ENCODE measurements at regions not wholly inside any gene's neighbourhood (a gene's known extent, or its start where the extent isn't known, plus 50 kb on each side); places are given as distances from the start of the nearest gene placed in this dataset.

DNA sequence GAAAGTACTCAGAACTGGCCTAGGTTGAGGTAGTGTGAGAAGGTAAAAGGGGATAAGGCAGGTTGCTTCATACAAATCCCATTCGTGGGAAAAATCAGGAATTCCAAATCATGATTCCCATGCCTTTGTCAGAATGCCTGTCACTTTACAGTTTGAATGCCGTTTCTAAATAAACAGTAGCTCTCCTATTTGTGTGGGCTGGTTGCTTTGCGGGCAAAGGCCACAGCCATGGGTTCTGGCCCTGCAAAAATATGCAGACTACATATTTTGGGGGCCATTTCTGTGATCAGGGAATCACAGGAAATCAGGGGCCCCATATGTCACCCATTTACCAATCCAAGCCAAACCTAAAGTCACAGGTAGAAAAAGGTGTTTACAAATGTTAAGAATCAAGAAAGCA, 161.3 kb upstream of the BMP4 start:
- Mint-ChIP-seq H3K27me3 (no peaks in the 10 kb centered on the region), H3K4me1 (ENCODE audit: low read depth) (no peaks in the 10 kb centered on the region), H3K27ac (no peak overlapping the region), H3K4me3 (no peak overlapping the region), H3K9me3 (no peaks in the 10 kb centered on the region), H3K36me3 (no peaks in the 10 kb centered on the region)
- intact Hi-C loops (cut with micrococcal nuclease), result no loop called here
- no peak for DNase-seq
- POLR2A ChIA-PET, result interaction anchor here (0.7 kb wide), 1 partner anchor 1975 kb away, joined by 7 read pairs; no protein-coding TSS in a partner anchor
- CTCF ChIA-PET, result no interaction called here

DNA sequence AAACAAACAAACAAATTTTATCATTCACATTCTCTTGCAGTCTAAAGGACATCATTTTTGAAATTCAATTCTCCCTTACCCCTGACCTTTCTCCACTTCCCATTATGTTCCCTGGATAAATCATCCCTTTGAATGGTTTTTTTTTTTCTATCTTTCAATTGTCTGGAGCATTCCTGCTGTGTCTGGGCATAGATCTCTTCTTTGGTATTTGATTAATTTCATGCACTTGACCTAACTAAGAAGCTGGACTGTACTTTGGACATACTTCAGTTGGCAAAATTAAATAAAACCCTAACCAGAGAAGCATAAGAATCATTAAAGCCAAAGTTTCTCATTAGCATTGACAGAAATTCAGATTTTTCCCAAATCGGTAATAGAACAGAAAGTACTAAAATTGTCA, 163.6 kb upstream of the BMP4 start:
- Mint-ChIP-seq H3K4me3 (no peak overlapping the region), H3K4me1 (ENCODE audit: low read depth) (no peaks in the 10 kb centered on the region), H3K27ac (no peak overlapping the region), H3K27me3 (no peaks in the 10 kb centered on the region), H3K36me3 (no peaks in the 10 kb centered on the region), H3K9me3 (no peaks in the 10 kb centered on the region)
- POLR2A ChIA-PET, result no interaction called here
- intact Hi-C loops (cut with micrococcal nuclease), result no loop called here
- CTCF ChIA-PET, result no interaction called here
- DNase-seq, result no peak

DNA sequence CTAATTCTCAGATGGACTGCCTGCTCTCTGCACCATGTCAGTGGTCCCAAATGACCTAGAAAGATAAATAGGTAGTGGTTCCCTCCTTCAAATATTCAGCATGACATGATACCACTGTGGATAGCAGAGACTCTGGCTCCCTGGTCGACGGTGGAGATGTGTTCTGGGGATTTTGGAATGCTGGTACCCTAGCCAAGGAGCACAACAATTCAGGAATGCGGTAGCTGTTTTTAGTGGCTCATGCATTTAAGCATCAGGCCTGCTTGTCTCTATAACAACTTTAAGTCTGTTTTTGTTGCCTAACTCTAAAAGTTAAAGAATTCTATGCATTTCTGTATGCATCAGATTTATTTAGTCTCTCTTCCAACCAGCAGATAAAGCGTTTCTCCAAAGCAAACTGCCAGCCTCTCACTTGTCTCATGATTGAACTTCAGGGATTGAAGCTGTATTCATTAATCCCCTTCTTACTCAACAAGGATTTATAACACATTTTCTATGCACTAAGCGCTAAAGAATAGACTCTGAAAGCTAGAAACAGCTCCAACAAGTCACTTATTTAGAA, 164.9 kb upstream of the BMP4 start:
- ChIA-PET CTCF (no interaction called here), POLR2A (no interaction called here)
- H3K36me3 Mint-ChIP-seq, result no peaks in the 10 kb centered on the region

DNA sequence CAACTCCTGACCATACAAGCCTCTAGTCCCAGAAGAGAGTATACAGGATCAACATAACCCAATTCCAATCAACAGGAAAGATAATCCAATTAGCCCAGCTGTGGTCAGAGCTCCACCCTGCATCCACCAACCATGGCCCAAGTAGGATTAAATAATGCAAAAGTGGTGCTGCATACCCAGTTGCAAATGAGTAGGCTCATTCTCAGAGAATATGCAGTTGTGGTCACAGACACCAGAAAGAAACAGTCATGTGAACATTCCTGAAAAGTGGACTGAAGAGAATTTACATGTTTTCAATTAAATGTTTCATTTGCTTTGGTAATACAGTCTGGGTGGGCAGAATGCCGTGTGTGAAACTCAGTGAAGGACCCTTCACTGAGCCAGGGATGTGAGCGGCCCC, 167.2 kb upstream of the BMP4 start:
- Mint-ChIP-seq H3K36me3 (no peaks in the 10 kb centered on the region), H3K27ac (no peak overlapping the region), H3K27me3 (no peaks in the 10 kb centered on the region), H3K4me3 (no peak overlapping the region), H3K9me3 (no peaks in the 10 kb centered on the region), H3K4me1 (ENCODE audit: low read depth) (no peaks in the 10 kb centered on the region)
- ChIA-PET CTCF (no interaction called here), POLR2A (no interaction called here)
- intact Hi-C loops (cut with micrococcal nuclease), result no loop called here
- DNase-seq, result no peak

More for the DNA sequence above, 164.9 kb upstream of the BMP4 start:
- Mint-ChIP-seq H3K9me3 (no peaks in the 10 kb centered on the region), H3K27me3 (no peaks in the 10 kb centered on the region), H3K4me3 (no peak overlapping the region), H3K27ac (no peak overlapping the region), H3K4me1 (ENCODE audit: low read depth) (no peaks in the 10 kb centered on the region)
- intact Hi-C loops (cut with micrococcal nuclease), result no loop called here
- DNase-seq, result no peak

DNA sequence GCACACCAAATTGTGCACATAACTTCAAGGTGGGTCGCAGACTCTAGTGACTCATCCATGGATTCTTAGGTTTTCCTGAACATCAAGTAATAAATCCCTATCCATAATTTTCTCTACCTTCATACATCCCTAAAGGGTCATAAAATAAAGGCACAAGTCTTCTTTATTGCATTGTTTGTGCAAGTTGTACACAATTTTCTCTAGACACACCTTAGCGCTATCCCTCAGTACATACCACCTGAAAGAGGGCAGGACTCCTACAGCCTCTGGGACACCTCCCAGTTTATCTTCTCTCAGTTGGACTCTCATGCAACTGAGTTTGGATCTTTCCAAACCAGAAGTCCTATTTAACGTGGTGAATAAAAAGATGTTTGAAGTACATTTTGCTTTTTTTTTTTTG, 168.5 kb upstream of the BMP4 start:
- H3K4me3 Mint-ChIP-seq, result no peak overlapping the region
- no peak overlapping the region for H3K27ac Mint-ChIP-seq
- H3K36me3 Mint-ChIP-seq, result no peaks in the 10 kb centered on the region
- no peaks in the 10 kb centered on the region for H3K9me3 Mint-ChIP-seq
- DNase-seq, result no peak
- H3K27me3 Mint-ChIP-seq, result no peaks in the 10 kb centered on the region
- POLR2A ChIA-PET, result no interaction called here
- intact Hi-C loops (cut with micrococcal nuclease), result no loop called here
- CTCF ChIA-PET, result no interaction called here
- H3K4me1 Mint-ChIP-seq (ENCODE audit: low read depth), result no peaks in the 10 kb centered on the region

DNA sequence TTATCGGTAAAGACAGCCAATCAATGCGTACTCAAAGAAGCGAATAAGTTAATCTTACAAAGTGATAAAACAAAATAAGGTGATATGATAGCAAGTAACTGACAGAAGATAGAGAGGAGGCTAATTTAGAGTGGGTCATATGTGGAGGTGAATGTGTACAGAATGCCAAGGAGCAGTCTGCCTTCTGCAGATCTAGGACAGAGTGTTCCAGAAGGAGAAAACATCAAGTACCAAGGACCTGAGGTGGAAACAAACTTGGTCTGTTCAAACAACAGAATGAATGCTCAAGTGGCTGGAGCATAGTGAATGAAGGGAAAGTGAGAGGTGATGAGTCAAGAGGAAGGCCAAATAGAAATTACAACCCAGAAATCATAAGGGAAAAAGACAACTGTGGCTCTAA, 170.3 kb upstream of the BMP4 start:
- Mint-ChIP-seq H3K36me3 (no peaks in the 10 kb centered on the region), H3K4me3 (no peak overlapping the region), H3K27me3 (no peaks in the 10 kb centered on the region), H3K27ac (no peak overlapping the region), H3K4me1 (ENCODE audit: low read depth) (no peaks in the 10 kb centered on the region), H3K9me3 (no peaks in the 10 kb centered on the region)
- CTCF ChIA-PET, result no interaction called here
- POLR2A ChIA-PET, result no interaction called here
- no peak for DNase-seq
- intact Hi-C loops (cut with micrococcal nuclease), result no loop called here

DNA sequence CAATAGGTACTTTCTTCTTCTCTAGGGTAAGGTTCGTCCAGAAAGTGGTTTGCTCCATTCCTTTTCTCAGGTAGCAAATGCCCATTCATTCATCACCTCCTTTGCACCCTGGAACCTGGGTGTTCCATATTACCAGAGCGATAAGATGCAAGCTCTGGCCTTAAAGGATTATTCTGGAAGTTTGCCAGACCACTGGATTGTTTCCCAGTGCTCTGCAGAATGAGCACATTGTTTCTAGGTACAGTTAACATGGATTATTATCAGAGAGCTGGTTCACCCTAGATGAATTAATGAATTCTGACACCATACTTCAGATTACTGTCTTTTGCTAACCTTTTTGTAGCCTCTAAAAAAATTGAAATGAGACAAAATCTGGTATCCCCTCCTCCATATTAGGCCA, 170.9 kb upstream of the BMP4 start:
- CTCF ChIA-PET, result no interaction called here
- H3K9me3 Mint-ChIP-seq, result no peaks in the 10 kb centered on the region
- intact Hi-C loops (cut with micrococcal nuclease), result no loop called here
- no peaks in the 10 kb centered on the region for H3K36me3 Mint-ChIP-seq
- H3K4me1 Mint-ChIP-seq (ENCODE audit: low read depth), result no peaks in the 10 kb centered on the region
- POLR2A ChIA-PET, result no interaction called here
- H3K4me3 Mint-ChIP-seq, result no peak overlapping the region
- no peak for DNase-seq
- H3K27me3 Mint-ChIP-seq, result no peaks in the 10 kb centered on the region
- H3K27ac Mint-ChIP-seq, result no peak overlapping the region

DNA sequence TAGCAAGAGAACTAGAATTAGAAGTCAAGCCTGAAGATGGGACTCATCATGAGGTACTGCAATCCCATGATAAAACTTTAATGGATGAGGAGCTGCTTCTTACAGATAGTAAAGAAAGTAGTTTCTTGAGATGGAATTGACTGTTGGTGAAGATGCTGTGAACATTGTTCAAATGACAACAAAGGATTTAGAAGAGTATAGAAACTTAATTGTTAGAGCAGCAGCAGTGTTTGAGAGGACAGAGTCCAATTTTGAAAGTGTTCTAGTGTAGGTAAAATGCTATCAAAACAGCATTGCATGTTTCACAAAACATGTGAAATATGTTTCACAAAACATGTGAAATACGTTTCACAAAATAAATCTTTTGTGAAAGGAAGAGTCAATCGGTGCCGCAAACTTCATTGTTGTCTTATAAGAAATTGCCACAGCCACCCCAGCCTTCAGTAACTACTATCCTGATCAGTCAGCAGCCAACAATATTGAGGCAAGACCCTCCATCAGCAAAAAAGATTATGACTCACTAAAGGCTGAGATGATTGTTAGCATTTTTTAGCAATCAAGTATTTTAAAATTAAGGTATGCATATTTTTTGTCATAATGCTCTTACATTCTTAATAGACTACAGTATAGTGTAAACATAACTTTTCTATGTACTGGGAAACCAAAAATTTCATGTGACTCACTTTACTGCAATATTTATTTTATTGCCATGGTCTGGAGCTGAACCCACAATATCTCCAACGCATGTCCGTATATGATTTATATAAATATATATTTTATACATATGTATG, 173.4 kb upstream of the BMP4 start:
- Mint-ChIP-seq H3K27ac (no peak overlapping the region), H3K4me3 (no peak overlapping the region), H3K9me3 (no peaks in the 10 kb centered on the region), H3K4me1 (ENCODE audit: low read depth) (no peaks in the 10 kb centered on the region), H3K36me3 (no peaks in the 10 kb centered on the region), H3K27me3 (no peaks in the 10 kb centered on the region)
- no peak for DNase-seq
- ChIA-PET POLR2A (interaction anchor here (0.7 kb wide), 1 partner anchor 207 kb away, joined by 3 read pairs; no protein-coding TSS in a partner anchor), CTCF (no interaction called here)
- intact Hi-C loops (cut with micrococcal nuclease), result no loop called here

DNA sequence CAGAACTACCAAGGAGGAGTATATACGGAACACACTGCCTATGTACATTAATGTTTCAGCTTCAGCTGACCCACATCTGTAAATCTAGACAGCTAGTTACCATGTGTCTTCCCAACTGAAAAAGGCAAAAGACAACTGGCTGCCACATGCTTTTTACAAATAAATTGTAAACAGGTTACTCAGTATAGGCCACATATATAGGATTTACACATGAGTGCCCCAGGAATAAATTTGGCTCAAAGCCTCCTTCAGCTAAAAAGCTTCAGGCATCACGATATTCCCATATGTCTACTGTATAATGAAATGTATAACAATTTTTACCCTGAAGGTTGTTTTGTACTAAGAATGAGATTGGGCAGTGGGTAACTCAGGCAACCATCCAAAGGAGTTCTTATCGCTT, 175.9 kb upstream of the BMP4 start:
- Mint-ChIP-seq H3K9me3 (no peaks in the 10 kb centered on the region), H3K27ac (no peak overlapping the region), H3K4me3 (no peak overlapping the region), H3K4me1 (ENCODE audit: low read depth) (no peaks in the 10 kb centered on the region), H3K27me3 (no peaks in the 10 kb centered on the region), H3K36me3 (no peaks in the 10 kb centered on the region)
- no peak for DNase-seq
- ChIA-PET POLR2A (no interaction called here), CTCF (no interaction called here)
- intact Hi-C loops (cut with micrococcal nuclease), result no loop called here

DNA sequence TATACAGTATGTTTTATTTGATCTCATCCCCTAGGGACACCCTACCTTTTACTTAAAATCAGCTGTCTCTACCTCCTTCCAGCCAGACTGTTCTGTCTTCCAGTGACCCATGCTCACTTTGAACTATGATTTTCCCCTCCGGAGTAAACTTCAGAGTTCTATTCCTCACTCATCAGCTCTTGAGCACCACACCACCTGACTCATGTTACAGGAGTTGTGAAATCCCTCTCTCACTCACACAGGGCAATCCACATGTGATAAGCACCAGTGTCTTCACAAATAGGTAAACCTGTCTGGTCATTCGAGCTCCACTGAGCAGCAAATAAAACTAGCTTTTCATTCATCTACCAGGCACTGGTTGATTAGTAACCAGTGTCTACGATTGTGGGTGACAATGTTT, 177.3 kb upstream of the BMP4 start:
- Mint-ChIP-seq H3K36me3 (no peaks in the 10 kb centered on the region), H3K9me3 (no peaks in the 10 kb centered on the region), H3K27ac (no peak overlapping the region), H3K27me3 (no peaks in the 10 kb centered on the region), H3K4me3 (no peak overlapping the region), H3K4me1 (ENCODE audit: low read depth) (no peaks in the 10 kb centered on the region)
- DNase-seq, result no peak
- POLR2A ChIA-PET, result no interaction called here
- CTCF ChIA-PET, result no interaction called here
- intact Hi-C loops (cut with micrococcal nuclease), result no loop called here

DNA sequence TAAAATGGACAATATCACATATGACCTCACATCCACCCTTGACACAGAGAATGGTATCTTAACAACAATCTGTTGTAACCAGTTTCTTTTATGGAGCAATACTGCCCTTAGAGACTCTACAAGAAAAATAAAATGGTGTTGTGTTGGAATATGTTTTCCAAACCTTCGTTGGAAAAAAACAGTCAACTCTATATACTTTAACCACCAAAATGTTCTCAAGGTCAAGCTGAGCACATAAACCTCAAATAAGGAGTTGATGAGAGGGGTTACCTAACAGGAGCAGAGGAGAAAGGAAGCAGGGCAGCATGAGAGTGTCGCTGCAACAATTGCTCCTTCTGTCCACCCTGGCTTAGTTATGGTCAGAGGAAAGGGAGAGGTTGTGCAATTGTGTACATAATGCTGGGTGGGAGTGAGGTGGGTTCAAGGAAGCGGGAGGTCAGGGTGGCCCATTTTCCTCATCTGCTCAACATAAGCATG, 179.2 kb upstream of the BMP4 start:
- intact Hi-C loops (cut with micrococcal nuclease), result no loop called here
- Mint-ChIP-seq H3K4me1 (ENCODE audit: low read depth) (no peaks in the 10 kb centered on the region), H3K27me3 (no peaks in the 10 kb centered on the region), H3K9me3 (no peaks in the 10 kb centered on the region), H3K36me3 (no peaks in the 10 kb centered on the region), H3K4me3 (no peak overlapping the region), H3K27ac (no peak overlapping the region)
- CTCF ChIA-PET, result no interaction called here
- POLR2A ChIA-PET, result no interaction called here
- DNase-seq, result no peak

DNA sequence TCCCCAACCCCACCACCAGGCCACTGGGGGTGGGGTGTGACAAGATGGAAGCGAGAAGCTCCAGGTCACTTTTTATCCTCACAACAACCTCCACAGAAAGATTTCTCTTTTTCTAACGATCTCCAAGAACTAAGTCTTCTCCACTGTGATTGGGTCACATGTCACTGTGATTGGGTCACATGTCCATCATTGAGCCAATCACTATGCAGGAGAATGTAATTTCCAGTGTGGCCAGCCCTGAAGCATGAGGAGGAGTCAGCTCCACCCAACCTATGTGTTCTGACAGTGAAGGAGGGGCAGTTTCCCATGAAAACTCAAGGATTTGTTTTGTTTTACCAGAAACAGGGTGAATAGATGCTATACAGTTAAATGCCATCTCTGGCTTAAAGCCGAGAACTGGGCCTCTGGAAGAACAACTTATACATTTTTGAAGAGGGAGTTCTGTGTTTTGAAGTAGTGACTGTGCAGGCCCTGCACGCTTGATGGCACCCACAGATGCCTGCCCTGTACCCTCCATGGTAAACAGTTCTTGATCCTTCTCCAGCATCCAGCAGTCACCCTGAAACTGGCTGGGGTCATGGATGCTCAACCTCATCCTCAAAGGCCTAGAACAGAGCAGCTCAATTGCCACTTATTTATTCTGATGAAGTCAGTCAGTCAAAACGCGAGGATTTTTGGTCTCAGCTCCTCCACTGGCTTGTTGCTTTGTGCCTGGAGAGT, 180.4 kb upstream of the BMP4 start:
- Mint-ChIP-seq H3K9me3 (no peaks in the 10 kb centered on the region), H3K27me3 (peaks cover 2% of the 10 kb centered on the region), H3K4me1 (ENCODE audit: low read depth) (no peaks in the 10 kb centered on the region), H3K27ac (no peak overlapping the region), H3K36me3 (no peaks in the 10 kb centered on the region), H3K4me3 (no peak overlapping the region)
- ChIA-PET POLR2A (interaction anchor here (0.5 kb wide), 1 partner anchor 16 kb away, joined by 3 read pairs; no protein-coding TSS in a partner anchor), CTCF (interaction anchor here (0.5 kb wide), 1 partner anchor 9 kb away, joined by 3 read pairs; no protein-coding TSS in a partner anchor)
- intact Hi-C loops (cut with micrococcal nuclease), result no loop called here
- DNase-seq, result no peak

DNA sequence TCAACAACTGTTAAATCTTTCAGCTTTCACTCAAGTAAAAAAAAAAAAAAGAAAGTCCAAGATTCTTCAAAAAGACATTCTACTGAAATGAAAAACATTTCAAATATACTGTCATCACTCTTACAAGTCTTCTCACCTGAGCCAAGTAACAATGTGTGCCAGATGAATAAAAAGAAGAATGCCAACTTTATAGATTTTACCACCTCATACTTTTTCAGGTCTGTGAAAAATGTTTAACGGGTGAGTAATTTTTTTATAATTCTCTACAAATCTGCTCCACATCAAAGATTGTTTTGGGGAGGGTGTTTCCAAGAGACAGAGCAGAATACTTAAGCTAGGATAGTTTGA, 181.0 kb upstream of the BMP4 start:
- peaks cover 3% of the 10 kb centered on the region for H3K27me3 Mint-ChIP-seq
- H3K9me3 Mint-ChIP-seq, result no peaks in the 10 kb centered on the region
- no peaks in the 10 kb centered on the region for H3K4me1 Mint-ChIP-seq (ENCODE audit: low read depth)
- CTCF ChIA-PET, result interaction anchor here (0.5 kb wide), 1 partner anchor 9 kb away, joined by 3 read pairs; no protein-coding TSS in a partner anchor
- H3K36me3 Mint-ChIP-seq, result no peaks in the 10 kb centered on the region
- no peak for DNase-seq
- no peak overlapping the region for H3K27ac Mint-ChIP-seq
- POLR2A ChIA-PET, result no interaction called here
- intact Hi-C loops (cut with micrococcal nuclease), result no loop called here
- H3K4me3 Mint-ChIP-seq, result no peak overlapping the region

Measured in activated CD4-positive, alpha-beta memory T cell treated with anti-CD3 and anti-CD28 coated beads for 36 hours (primary cell).